Aorta (tissue), 5 donors: ENCODE measurements at regions not wholly inside any gene's neighbourhood (a gene's known extent, or its start where the extent isn't known, plus 50 kb on each side); places are given as distances from the start of the nearest gene placed in this dataset.

Experiments
- ATAC-seq: fragments of 200-7000 bp; cut with Tn5 transposase; one replicate; pipeline ENCODE4 v1.9.1; 2022; ENCODE audit warnings: moderate library complexity; ENCODE audit not compliant: low FRiP score
- DNase-seq, 2 donors: peaks; one replicate each; pipeline ENCODE4 v3.0.0-alpha.2; 2020
- H3K27ac ChIP-seq, 2 donors: one replicate each; pipeline ENCODE4 v1.5.1; 2013; ENCODE audit warnings: low read length in 2 of 2, mild to moderate bottlenecking in 2 of 2, moderate library complexity in 2 of 2, control low read depth in 1 of 2, inconsistent platforms in 1 of 2, low read depth in 1 of 2
- H3K27me3 ChIP-seq, 2 donors: one replicate each; pipeline ENCODE4 v1.6.1; 2013; ENCODE audit warnings: control low read depth in 1 of 2, low read length in 1 of 2, mild to moderate bottlenecking in 1 of 2, moderate library complexity in 1 of 2; ENCODE audit not compliant: insufficient read depth in 2 of 2, control insufficient read depth in 1 of 2
- H3K36me3 ChIP-seq, 2 donors: one replicate each; pipeline ENCODE4 v1.6.1; 2013; ENCODE audit warnings: control low read depth in 1 of 2, low read length in 1 of 2, mild to moderate bottlenecking in 1 of 2; ENCODE audit not compliant: insufficient read depth in 2 of 2, control insufficient read depth in 1 of 2
- H3K4me1 ChIP-seq, 2 donors: one replicate each; pipeline ENCODE4 v1.6.1; 2013; ENCODE audit warnings: low read length in 2 of 2, control low read depth in 1 of 2, mild to moderate bottlenecking in 1 of 2, moderate library complexity in 1 of 2; ENCODE audit not compliant: insufficient read depth in 2 of 2, control insufficient read depth in 1 of 2
- H3K4me3 ChIP-seq, 2 donors: one replicate each; pipeline ENCODE4 v1.5.1; 2013; ENCODE audit warnings: low read length in 2 of 2, control low read depth in 1 of 2, mild to moderate bottlenecking in 1 of 2
- H3K9me3 ChIP-seq: one replicate; pipeline ENCODE4 v1.6.1; 2013; ENCODE audit warnings: mild to moderate bottlenecking, low read length; ENCODE audit not compliant: control insufficient read depth
- WGBS, 2 donors: extraction: QIAGEN DNeasy Blood & Tissue Kit; methylation state at CpG; one replicate each; pipeline ENCODE4 v1.1.7; 2013; 5-methylcytosine and 5-hydroxymethylcytosine counted together
- intact Hi-C, 2 donors: fragments of 100-400 bp; cut with DNase I; formaldehyde crosslinking; loops; one replicate each; pipeline versions ENCODE4 v1.14.2 to v1.15.0; 2022
- donor health status: healthy with polysubstance abuse.
- donor health status: Bipolar disorder and iron deficiency.
- donor health status: DM: no; HTN: no; CAD: no.
- donor health status: DM: no; HTN: no; CAD: no.
- donor health status: DM: yes; HTN: yes; CAD: no.

- intact Hi-C loops, result no loop called here
- 40 to 49% methylated on average over 1 of the region's 1 CpG for WGBS, 2 donors
- Histone ChIP-seq H3K4me3 (no peak overlapping the region), H3K27me3 (no peaks in the 10 kb centered on the region), H3K4me1 (no peaks in the 10 kb centered on the region), H3K27ac (no peak overlapping the region), H3K9me3 (no peaks in the 10 kb centered on the region), H3K36me3 (no peaks in the 10 kb centered on the region)
- no peak for ATAC-seq
- DNase-seq, result no peak
Observed at GRCh38 chr13:90170208-90170607, 1177.3 kb upstream of the MIR17HG start.

- Histone ChIP-seq H3K4me1 (no peaks in the 10 kb centered on the region), H3K36me3 (no peaks in the 10 kb centered on the region), H3K27ac (no peak overlapping the region), H3K9me3 (no peaks in the 10 kb centered on the region), H3K27me3 (no peaks in the 10 kb centered on the region), H3K4me3 (no peak overlapping the region)
- 50 to 60% methylated on average over 1 of the region's 1 CpG for WGBS, 2 donors
- no peak for ATAC-seq
- DNase-seq, result no peak
- intact Hi-C loops, result no loop called here
Observed at GRCh38 chr13:90171649-90172048, 1175.8 kb upstream of the MIR17HG start.

- Histone ChIP-seq H3K4me3 (no peak overlapping the region), H3K36me3 (no peaks in the 10 kb centered on the region), H3K27me3 (no peaks in the 10 kb centered on the region), H3K27ac (no peak overlapping the region), H3K9me3 (no peaks in the 10 kb centered on the region), H3K4me1 (no peaks in the 10 kb centered on the region)
- no peak for DNase-seq
- intact Hi-C loops, result no loop called here
- WGBS, 2 donors, result 85 to 89% methylated on average over 1 of the region's 1 CpG
- ATAC-seq, result no peak
Observed at GRCh38 chr13:90177512-90177911, 1170.0 kb upstream of the MIR17HG start.

- Histone ChIP-seq H3K27ac (no peak overlapping the region), H3K4me1 (no peaks in the 10 kb centered on the region), H3K27me3 (no peaks in the 10 kb centered on the region), H3K4me3 (no peak overlapping the region), H3K36me3 (no peaks in the 10 kb centered on the region), H3K9me3 (no peaks in the 10 kb centered on the region)
- WGBS, 2 donors, result 50 to 54% methylated on average over 1 of the region's 1 CpG
- ATAC-seq, result no peak
- intact Hi-C loops, result no loop called here
- DNase-seq, result no peak
Observed at GRCh38 chr13:90184355-90184754, 1163.1 kb upstream of the MIR17HG start.

GRCh38 chr13:90185734-90186133 is 1161.8 kb upstream of the MIR17HG start:
- no peak for DNase-seq
- no peak for ATAC-seq
- no peak overlapping the region for H3K27ac ChIP-seq
- no peaks in the 10 kb centered on the region for H3K36me3 ChIP-seq
- intact Hi-C loops, result no loop called here
- H3K9me3 ChIP-seq, result no peaks in the 10 kb centered on the region
- no peaks in the 10 kb centered on the region for H3K4me1 ChIP-seq
- H3K4me3 ChIP-seq, result no peak overlapping the region
- no peaks in the 10 kb centered on the region for H3K27me3 ChIP-seq

- ATAC-seq, result no peak
- DNase-seq, result no peak
- Histone ChIP-seq H3K27me3 (no peaks in the 10 kb centered on the region), H3K27ac (no peak overlapping the region), H3K9me3 (no peaks in the 10 kb centered on the region), H3K4me3 (no peak overlapping the region), H3K4me1 (no peaks in the 10 kb centered on the region), H3K36me3 (no peaks in the 10 kb centered on the region)
- intact Hi-C loops, result no loop called here
- 57 to 65% methylated on average over 5 of the region's 5 CpGs for WGBS, 2 donors
Observed at GRCh38 chr13:90187478-90188350, 1159.8 kb upstream of the MIR17HG start.

GRCh38 chr13:90188351-90188636 is 1159.2 kb upstream of the MIR17HG start:
- Histone ChIP-seq H3K27ac (no peak overlapping the region), H3K9me3 (no peaks in the 10 kb centered on the region), H3K36me3 (no peaks in the 10 kb centered on the region), H3K4me1 (no peaks in the 10 kb centered on the region), H3K27me3 (no peaks in the 10 kb centered on the region), H3K4me3 (no peak overlapping the region)
- no peak for DNase-seq
- no peak for ATAC-seq
- intact Hi-C loops, result no loop called here
- WGBS, 2 donors, result 47 to 56% methylated on average over 3 of the region's 3 CpGs

- no peaks in the 10 kb centered on the region for H3K27me3 ChIP-seq
- ATAC-seq, result no peak
- H3K27ac ChIP-seq, result no peak overlapping the region
- no peak for DNase-seq
- intact Hi-C loops, result no loop called here
- H3K9me3 ChIP-seq, result no peaks in the 10 kb centered on the region
- H3K36me3 ChIP-seq, result no peaks in the 10 kb centered on the region
- no peaks in the 10 kb centered on the region for H3K4me1 ChIP-seq
- WGBS, 2 donors, result 82 to 83% methylated on average over 2 of the region's 2 CpGs
- no peak overlapping the region for H3K4me3 ChIP-seq
Observed at GRCh38 chr13:90197722-90198121, 1149.8 kb upstream of the MIR17HG start.

- H3K4me3 ChIP-seq, result no peak overlapping the region
- no peak overlapping the region for H3K27ac ChIP-seq
- H3K36me3 ChIP-seq, result no peaks in the 10 kb centered on the region
- no peaks in the 10 kb centered on the region for H3K4me1 ChIP-seq
- peak; percentile 33 for ATAC-seq
- intact Hi-C loops, result no loop called here
- H3K27me3 ChIP-seq, result no peaks in the 10 kb centered on the region
- no peaks in the 10 kb centered on the region for H3K9me3 ChIP-seq
- 31 to 33% methylated on average over 1 of the region's 1 CpG for WGBS, 2 donors
- DNase-seq, result no peak
Observed at GRCh38 chr13:90201202-90201601, 1146.3 kb upstream of the MIR17HG start.
